ENCODE measurements at regions not wholly inside any gene's neighbourhood (a gene's known extent, or its start where the extent isn't known, plus 50 kb on each side); places are given as distances from the start of the nearest gene placed in this dataset.
"Not testable (repeated sequence)": the region's sequence is repeated elsewhere in the genome, so short reads cannot be mapped to it uniquely, and the experiment has no call there.

- TF ChIP-seq, protein P1, sequence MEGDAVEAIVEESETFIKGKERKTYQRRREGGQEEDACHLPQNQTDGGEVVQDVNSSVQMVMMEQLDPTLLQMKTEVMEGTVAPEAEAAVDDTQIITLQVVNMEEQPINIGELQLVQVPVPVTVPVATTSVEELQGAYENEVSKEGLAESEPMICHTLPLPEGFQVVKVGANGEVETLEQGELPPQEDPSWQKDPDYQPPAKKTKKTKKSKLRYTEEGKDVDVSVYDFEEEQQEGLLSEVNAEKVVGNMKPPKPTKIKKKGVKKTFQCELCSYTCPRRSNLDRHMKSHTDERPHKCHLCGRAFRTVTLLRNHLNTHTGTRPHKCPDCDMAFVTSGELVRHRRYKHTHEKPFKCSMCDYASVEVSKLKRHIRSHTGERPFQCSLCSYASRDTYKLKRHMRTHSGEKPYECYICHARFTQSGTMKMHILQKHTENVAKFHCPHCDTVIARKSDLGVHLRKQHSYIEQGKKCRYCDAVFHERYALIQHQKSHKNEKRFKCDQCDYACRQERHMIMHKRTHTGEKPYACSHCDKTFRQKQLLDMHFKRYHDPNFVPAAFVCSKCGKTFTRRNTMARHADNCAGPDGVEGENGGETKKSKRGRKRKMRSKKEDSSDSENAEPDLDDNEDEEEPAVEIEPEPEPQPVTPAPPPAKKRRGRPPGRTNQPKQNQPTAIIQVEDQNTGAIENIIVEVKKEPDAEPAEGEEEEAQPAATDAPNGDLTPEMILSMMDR (IDR thresholded peaks at IDR 0.05 in 2 of 3, conservative IDR thresholded peaks at IDR 0.05 in 1 of 3; ENCODE audit: control insufficient read depth in 2 of 3, extremely low read depth in 1 of 3, insufficient read depth in 1 of 3, low read depth in 3 of 3, low read length in 3 of 3), result not testable (repeated sequence)
- TF ChIP-seq HDAC2 (IDR thresholded peaks at IDR 0.05); EZH2 (IDR thresholded peaks at IDR 0.05; ENCODE audit: borderline replicate concordance, control insufficient read depth, low read depth, low read length); MAX (IDR thresholded peaks at IDR 0.05; ENCODE audit: low read depth, low read length); RAD21 (IDR thresholded peaks at IDR 0.05; ENCODE audit: insufficient read depth, low read depth, low read length); ZZZ3 (IDR thresholded peaks at IDR 0.05; ENCODE audit: control insufficient read depth, insufficient read length, low read depth); SIX5 (IDR thresholded peaks at IDR 0.05; ENCODE audit: low read depth, low read length, severe bottlenecking); FOXK2 (IDR thresholded peaks at IDR 0.05); CREB1 (IDR thresholded peaks at IDR 0.05; ENCODE audit: low read depth); RCOR1 (conservative IDR thresholded peaks at IDR 0.05; ENCODE audit: low read depth, low read length); FOS (IDR thresholded peaks at IDR 0.05; ENCODE audit: borderline replicate concordance, extremely low read depth, insufficient read length): not testable (repeated sequence)
- TF ChIP-seq, protein P2, sequence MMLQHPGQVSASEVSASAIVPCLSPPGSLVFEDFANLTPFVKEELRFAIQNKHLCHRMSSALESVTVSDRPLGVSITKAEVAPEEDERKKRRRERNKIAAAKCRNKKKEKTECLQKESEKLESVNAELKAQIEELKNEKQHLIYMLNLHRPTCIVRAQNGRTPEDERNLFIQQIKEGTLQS (IDR thresholded peaks at IDR 0.05; ENCODE audit: borderline replicate concordance, extremely low read depth, low read depth, low read length), result not testable (repeated sequence)
These were observed 65.3 kb upstream of the PDSS1 start for GRCh38 chr10:26632171-26632570.

All from GM12878 (cell line).